ENCODE measurements at regions not wholly inside any gene's neighbourhood (a gene's known extent, or its start where the extent isn't known, plus 50 kb on each side); places are given as distances from the start of the nearest gene placed in this dataset.

DNA sequence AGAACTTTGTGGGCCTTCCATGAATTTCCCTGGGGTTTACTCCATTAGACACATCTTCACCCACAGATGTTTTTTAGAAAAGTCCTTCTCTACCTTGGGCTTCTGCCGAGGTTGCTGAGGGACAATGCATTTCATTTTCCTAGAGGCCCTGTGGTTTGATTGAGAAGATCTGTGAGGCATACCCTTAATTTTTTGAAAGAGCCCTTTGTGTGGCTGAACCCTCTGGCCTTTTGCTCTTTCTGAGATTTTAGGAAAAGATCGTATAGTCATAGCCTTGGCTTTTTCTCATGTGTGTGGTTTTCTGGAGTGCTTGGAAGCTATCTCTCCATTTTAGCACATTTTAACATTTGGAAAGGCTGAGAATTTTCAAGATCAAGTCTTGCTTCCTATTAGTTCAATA, 119.8 kb upstream of the LYZL1 start:
- Histone ChIP-seq H3K36me3 (no peaks in the 10 kb centered on the region), H3K27me3 (no peaks in the 10 kb centered on the region), H3K9me3 (peaks cover 0 to 12% (median 0%) of the 10 kb centered on the region in 3 donors), H3K27ac (no peak overlapping the region), H3K4me3 (no peak overlapping the region), H3K4me1 (no peaks in the 10 kb centered on the region)
- WGBS, 2 donors = 58 to 92% methylated on average over 2 of the region's 2 CpGs
- intact Hi-C loops (cut with DNase I) = no loop called here
- DNase-seq = no peak
- TF ChIP-seq, protein P1, sequence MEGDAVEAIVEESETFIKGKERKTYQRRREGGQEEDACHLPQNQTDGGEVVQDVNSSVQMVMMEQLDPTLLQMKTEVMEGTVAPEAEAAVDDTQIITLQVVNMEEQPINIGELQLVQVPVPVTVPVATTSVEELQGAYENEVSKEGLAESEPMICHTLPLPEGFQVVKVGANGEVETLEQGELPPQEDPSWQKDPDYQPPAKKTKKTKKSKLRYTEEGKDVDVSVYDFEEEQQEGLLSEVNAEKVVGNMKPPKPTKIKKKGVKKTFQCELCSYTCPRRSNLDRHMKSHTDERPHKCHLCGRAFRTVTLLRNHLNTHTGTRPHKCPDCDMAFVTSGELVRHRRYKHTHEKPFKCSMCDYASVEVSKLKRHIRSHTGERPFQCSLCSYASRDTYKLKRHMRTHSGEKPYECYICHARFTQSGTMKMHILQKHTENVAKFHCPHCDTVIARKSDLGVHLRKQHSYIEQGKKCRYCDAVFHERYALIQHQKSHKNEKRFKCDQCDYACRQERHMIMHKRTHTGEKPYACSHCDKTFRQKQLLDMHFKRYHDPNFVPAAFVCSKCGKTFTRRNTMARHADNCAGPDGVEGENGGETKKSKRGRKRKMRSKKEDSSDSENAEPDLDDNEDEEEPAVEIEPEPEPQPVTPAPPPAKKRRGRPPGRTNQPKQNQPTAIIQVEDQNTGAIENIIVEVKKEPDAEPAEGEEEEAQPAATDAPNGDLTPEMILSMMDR (IDR thresholded peaks at IDR 0.05) = no peak
- TF ChIP-seq POLR2A (IDR thresholded peaks at IDR 0.05) = no peak

DNA sequence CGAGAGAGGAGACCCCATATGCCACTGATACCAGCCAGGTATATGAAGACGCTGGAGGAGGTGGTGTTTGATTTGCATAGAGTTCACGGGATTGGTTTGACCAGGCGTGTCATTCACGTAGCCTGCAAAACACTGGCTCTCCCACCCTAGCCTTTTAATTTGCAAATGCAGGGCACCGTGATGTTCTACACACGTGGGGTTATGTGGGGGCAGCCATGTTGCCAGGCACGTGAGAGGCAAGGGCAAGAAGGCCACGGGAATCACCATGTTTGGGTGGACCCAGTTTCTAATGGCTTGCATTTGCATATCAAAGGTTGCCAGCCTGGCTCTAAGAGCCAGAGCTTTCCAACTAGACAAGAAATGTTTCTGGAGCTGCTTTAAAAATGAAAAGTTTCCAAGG, 117.2 kb upstream of the LYZL1 start:
- Histone ChIP-seq H3K9me3 (peaks cover 0 to 12% (median 0%) of the 10 kb centered on the region in 3 donors), H3K4me3 (no peak overlapping the region), H3K4me1 (no peaks in the 10 kb centered on the region), H3K36me3 (no peaks in the 10 kb centered on the region), H3K27me3 (peaks cover 0 to 11% (median 0%) of the 10 kb centered on the region in 4 donors), H3K27ac (no peak overlapping the region)
- DNase-seq = no peak
- WGBS, 2 donors = 59 to 70% methylated on average over 9 of the region's 9 CpGs
- TF ChIP-seq, protein P1 (IDR thresholded peaks at IDR 0.05) = no peak
- no peak for TF ChIP-seq POLR2A (IDR thresholded peaks at IDR 0.05)
- intact Hi-C loops (cut with DNase I) = no loop called here

DNA sequence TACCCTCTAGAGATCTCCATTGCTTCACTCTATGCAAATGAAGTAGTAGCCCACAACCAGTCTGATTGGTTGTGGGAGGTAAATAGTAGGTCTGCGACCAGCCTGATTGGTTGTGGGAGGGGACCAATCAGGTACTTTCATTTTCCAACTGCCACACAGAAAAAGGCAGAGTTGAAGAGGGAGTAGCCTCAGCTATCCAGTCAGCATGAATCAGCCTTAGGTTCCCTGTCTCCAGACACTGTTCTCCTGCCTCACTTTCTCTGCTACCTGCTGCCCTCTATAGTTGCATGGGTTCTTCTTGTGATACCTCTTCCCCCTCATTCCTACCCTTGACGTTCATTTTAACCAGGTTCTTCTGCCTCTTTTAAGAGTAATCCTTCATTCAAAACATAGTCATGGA, 114.5 kb upstream of the LYZL1 start:
- Histone ChIP-seq H3K4me1 (no peaks in the 10 kb centered on the region), H3K36me3 (no peaks in the 10 kb centered on the region), H3K27ac (no peak overlapping the region), H3K4me3 (no peak overlapping the region), H3K9me3 (peaks cover 0 to 12% (median 0%) of the 10 kb centered on the region in 3 donors), H3K27me3 (peaks cover 0 to 11% (median 0%) of the 10 kb centered on the region in 4 donors)
- no peak for DNase-seq
- 69 to 76% methylated on average over 2 of the region's 2 CpGs for WGBS, 2 donors
- intact Hi-C loops (cut with DNase I) = no loop called here
- TF ChIP-seq, protein P1 (IDR thresholded peaks at IDR 0.05) = no peak
- no peak for TF ChIP-seq POLR2A (IDR thresholded peaks at IDR 0.05)

DNA sequence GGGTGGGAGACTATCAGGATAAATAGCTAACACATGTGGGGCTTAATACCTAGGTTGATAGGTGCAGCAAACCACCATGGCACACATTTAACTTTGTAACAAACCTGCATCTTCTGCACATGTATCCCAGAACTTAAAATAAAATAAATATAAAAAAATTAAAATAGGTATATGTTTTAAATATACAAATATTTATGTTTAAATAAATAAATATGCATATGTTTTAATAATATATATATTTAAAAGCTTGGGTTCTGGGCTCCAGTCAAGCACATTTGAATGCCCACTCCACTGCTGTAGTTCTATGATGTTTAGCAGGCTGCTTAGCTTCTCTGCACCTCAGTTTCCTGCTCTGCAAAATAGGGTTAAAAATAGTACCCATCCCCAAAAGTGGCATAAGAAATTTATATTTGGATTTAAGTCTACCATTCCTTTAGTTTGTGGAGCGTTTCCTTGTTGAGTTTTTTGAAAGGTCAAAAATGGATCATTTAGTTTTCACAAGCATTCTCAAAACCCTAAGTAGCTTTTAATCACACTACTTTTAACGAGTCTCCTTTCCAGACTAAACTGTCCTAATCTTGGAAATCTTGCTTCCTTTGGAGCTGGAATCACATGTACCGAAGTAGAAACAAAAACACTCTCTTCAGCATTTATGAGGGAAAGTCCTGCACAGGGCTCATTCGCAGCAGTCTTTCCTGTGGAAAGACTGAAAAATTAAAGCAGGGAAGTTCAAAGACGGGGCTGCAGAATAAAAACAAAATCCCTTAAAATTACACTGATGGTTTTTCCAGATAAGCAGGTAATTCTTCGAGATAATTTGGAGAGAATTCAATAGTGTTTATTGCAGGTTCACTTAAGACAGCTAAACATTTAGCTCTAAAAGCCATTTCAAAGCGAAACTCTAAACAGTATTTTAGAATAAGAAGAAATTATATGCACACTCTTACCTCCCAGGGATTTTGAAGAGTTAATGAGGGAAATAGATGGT, 111.7 kb upstream of the LYZL1 start:
- TF ChIP-seq, protein P1 (IDR thresholded peaks at IDR 0.05) = no peak
- TF ChIP-seq POLR2A (IDR thresholded peaks at IDR 0.05) = no peak
- no peaks in the 10 kb centered on the region for H3K36me3 ChIP-seq
- H3K4me1 ChIP-seq = no peaks in the 10 kb centered on the region
- H3K4me3 ChIP-seq = no peak overlapping the region
- H3K9me3 ChIP-seq = no peaks in the 10 kb centered on the region
- no peak overlapping the region for H3K27ac ChIP-seq
- no peak for DNase-seq
- intact Hi-C loops (cut with DNase I) = no loop called here
- peaks cover 0 to 22% (median 0%) of the 10 kb centered on the region in 4 donors for H3K27me3 ChIP-seq
- WGBS, 2 donors = 40 to 42% methylated on average over 7 of the region's 7 CpGs

DNA sequence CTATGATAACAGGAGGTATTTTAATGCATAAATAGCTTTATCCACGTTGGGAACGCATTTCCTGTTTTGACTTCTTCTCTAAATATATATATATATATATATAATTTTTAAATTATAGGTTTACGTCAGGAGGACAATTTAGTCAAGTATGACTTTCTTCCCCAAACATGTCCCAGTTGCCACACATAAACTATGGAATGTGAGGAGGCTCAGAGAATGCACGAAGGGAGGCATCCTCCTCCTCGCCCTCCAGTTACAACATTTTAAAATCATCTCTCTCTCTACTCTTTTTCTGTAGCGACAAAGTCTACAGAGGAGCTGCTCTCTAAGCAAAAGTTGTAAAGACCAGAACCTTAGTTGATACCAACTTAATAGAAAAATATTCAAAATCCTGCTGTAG, 106.9 kb upstream of the LYZL1 start:
- no peaks in the 10 kb centered on the region for H3K36me3 ChIP-seq
- peaks cover 0 to 27% (median 0%) of the 10 kb centered on the region in 4 donors for H3K27me3 ChIP-seq
- H3K9me3 ChIP-seq = no peaks in the 10 kb centered on the region
- H3K4me1 ChIP-seq = no peaks in the 10 kb centered on the region
- intact Hi-C loops (cut with DNase I) = no loop called here
- no peak for TF ChIP-seq POLR2A (IDR thresholded peaks at IDR 0.05)
- TF ChIP-seq, protein P1 (IDR thresholded peaks at IDR 0.05) = no peak
- no peak for DNase-seq
- WGBS, 2 donors = 53 to 69% methylated on average over 6 of the region's 6 CpGs
- no peak overlapping the region for H3K27ac ChIP-seq
- no peak overlapping the region for H3K4me3 ChIP-seq

Data from esophagus squamous epithelium (tissue), 5 donors.